NCI-H460 (cell line): ENCODE measurements at regions not wholly inside any gene's neighbourhood (a gene's known extent, or its start where the extent isn't known, plus 50 kb on each side); places are given as distances from the start of the nearest gene placed in this dataset.

Experiments
- DNase-seq: peaks from one replicate; pipeline ENCODE4 v3.0.0-alpha.2; 2016; ENCODE audit warnings: low read depth; ENCODE audit errors: extremely low read depth

DNA sequence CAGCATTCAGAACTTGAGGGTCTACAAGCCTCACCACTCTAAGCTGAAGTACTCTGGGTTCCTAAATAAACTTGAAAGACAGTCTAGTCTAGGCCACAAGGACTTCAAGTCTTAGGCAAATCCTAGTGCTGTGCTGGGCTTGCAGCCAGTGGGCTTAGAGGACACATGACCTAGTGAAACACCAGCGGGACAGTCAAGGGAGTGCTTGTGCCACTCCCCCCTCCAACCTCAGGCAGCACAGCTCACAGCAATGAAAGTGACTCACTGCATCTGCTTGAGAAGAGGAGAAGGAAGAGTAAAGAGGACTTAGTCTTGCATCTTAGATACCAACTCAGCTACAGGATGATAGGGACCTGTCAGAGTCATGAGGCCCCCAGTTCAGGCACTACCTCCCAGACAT, 438.1 kb downstream of the IPO8 start:
- DNase-seq = no peak

DNA sequence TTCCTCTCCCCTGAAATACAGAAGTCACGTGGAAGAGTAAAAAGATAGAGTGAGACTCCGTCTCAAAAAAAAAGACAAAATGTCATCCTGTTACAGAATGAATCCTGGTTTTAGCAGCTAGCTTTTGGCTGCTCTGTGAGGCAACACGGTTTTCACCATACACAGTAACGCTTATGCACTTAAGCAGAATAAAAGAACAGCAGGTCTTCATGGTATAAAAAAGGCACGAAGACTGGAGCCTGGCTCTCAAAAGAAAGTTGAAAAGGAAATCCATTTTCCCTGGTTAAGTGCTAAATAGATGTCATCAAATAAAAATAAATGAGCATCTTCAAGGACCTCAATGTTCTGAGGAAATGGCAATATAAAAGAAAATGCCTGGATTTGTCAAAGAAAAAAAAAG, 444.1 kb downstream of the IPO8 start:
- no peak for DNase-seq

DNA sequence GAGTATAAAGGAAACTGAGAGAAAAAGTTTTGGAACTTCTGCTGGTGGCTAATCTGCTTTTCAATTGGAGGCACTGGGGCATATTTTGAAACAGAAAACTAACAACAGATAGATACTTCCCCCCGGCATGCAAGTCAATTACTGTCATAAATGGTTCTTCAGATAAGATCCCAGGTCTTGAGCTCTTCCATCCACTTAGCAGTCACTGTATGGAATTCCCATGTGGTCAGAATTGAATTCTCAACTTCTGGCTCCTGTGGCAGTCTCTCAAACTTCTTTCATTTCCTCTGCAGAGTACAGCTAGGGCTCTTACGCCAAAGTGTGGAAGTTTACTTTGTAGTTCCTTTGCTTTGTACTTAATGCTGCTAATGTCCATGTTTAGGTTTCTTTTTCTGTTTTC, 452.2 kb downstream of the IPO8 start:
- DNase-seq = no peak

- no peak for DNase-seq
These were observed 435.3 kb upstream of the TMTC1 start for GRCh38 chr12:30219047-30219446.

DNA sequence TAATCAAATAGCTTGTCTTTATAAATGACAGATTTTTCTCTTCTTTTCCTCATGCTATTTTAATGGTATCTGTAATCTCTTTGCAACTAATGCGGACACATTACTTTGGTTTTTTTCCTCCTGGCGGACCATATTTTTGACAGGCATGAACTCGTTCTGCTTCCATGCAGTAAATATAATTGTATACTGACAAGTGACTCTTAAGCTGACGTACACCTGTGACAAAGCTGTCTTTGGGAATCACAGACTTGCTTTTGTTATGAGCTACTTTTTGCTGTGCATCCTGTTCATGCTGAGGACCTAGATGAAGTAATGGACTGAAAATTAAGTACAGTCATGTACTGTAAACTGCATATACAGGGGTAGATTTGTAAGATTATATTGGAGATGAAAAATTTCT, 434.3 kb upstream of the TMTC1 start:
- DNase-seq = no peak

DNA sequence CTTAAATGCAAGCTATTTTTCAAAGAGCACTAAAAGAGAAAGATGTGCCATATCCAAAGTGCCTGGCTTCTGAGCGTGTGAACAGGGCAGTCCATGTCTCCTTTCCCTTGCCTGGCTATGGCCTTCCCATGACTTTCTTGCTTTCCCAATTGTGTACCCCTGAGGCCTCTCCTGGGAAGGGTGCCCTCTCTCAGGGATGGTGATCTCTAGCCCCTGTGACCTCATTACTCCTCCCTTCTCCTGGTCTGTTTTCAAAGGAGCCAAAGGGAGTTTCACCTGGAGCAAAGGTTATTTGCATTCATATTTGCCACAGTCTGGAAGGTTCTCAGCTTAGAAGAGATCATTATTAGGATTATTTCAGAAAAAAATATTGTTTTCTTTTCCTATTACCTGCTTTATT, 429.4 kb upstream of the TMTC1 start:
- DNase-seq = no peak

- no peak for DNase-seq
These were observed 428.0 kb upstream of the TMTC1 start for GRCh38 chr12:30211743-30212142.

- DNase-seq = no peak
These were observed 420.2 kb upstream of the TMTC1 start for GRCh38 chr12:30203981-30204380.

DNA sequence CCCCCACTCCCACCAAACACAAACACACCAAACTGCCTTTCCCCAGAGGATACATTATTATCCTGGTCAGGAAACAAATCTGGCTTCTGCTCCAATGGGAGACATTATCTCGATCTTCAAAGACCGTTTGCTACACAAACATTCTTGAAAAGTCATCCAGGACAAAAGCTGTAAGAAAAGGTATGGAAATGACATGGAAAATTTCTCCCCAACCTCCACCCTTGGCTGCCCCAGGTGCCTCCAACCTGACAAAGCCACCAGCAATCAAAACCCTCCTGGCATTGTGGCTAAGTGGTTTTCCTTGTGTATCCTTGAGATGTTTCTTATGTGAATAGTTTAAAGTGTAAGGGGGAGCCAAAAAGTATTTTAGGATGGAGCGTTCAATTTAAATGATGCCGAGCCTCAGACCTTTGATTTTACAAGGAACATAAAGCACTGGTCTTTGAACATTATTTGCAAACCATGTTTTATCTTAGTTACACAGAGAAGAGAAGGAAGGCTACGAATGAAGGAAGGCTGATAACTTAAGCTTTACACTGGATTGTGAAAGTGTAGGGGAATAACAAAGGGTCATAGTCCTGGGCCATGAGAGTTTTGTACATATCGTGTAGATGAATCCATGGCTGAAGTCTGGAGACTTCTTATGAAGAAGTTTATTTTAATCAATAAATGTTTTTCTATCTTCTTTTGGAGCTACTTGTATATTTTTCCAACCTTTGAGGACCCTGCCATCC, 418.9 kb upstream of the TMTC1 start:
- no peak for DNase-seq

- DNase-seq = no peak
These were observed 417.8 kb upstream of the TMTC1 start for GRCh38 chr12:30201301-30202160.

- no peak for DNase-seq
These were observed 417.1 kb upstream of the TMTC1 start for GRCh38 chr12:30200864-30201263.

DNA sequence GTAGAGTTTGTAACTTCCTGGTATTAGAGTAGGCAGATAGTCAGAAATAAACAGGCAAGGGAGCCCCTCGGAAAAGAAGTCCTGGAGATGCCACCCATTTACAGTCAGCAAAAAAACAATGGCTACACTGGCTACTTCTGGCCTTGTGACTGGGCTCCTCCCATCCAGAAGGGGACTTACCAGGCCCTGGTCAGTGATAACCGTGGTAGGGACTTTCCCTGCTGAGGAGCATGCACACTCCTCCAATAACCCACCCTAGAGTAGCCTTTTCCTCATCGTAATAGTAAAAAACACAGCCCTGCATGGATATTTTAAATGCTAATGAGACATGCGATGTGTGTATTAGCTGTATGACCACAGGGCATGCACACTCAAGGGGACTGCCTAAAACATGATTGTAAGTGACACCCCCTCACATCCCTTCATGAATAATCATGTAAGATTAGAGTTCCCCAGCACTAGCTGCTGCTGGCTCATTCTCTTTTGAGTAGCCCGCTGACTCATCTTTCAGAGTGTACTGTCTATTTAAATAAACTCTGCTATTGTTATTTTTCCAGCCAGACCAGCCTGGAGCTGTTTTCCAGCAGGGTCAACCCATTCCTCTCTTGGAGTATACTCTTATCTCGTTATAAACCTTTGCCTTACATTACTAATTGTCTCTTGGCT, 413.8 kb upstream of the TMTC1 start:
- no peak for DNase-seq

- no peak for DNase-seq
These were observed 408.1 kb upstream of the TMTC1 start for GRCh38 chr12:30191696-30192455.

- DNase-seq = no peak
These were observed 405.0 kb upstream of the TMTC1 start for GRCh38 chr12:30188602-30189326.

GRCh38 chr12:30187426-30187825, 403.7 kb upstream of the TMTC1 start:
- no peak for DNase-seq

- DNase-seq = no peak
These were observed 397.6 kb upstream of the TMTC1 start for GRCh38 chr12:30181334-30181733.

DNA sequence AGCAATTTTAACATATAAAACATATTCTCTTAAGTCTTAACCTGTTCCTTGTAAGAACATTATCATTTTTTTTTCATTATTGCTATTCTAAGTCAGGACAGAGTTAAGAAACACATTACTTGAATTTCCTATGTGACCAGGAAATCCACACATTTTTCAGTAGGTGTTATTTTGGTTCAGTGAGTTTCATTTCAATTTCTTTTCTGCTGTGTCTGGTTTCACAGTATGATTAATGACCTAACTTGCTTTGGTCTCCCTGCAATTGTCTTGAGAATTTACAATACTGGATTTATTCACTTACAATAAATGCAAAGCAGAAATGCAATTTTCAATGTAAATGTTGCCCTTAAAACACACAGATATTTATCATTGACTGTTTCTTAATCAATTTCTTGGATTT, 396.9 kb upstream of the TMTC1 start:
- DNase-seq = no peak

DNA sequence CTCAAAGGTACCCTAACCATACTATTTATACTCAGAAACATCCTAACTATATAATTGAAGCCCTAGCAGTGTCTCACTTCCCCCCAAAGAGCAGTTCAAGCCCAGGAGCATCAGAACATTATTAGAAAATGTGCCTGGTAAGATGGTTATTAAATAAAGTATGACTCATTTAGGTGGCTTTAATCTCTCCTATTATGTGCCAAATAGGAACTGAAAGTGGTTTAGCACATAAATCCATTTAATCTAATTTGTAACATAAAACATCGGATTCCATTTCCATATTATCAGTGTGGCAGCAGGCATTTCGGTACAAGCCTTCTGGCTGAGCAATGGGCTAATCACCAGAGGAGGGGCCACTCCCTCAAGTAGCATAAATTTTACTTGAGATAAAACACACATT, 395.2 kb upstream of the TMTC1 start:
- no peak for DNase-seq

DNA sequence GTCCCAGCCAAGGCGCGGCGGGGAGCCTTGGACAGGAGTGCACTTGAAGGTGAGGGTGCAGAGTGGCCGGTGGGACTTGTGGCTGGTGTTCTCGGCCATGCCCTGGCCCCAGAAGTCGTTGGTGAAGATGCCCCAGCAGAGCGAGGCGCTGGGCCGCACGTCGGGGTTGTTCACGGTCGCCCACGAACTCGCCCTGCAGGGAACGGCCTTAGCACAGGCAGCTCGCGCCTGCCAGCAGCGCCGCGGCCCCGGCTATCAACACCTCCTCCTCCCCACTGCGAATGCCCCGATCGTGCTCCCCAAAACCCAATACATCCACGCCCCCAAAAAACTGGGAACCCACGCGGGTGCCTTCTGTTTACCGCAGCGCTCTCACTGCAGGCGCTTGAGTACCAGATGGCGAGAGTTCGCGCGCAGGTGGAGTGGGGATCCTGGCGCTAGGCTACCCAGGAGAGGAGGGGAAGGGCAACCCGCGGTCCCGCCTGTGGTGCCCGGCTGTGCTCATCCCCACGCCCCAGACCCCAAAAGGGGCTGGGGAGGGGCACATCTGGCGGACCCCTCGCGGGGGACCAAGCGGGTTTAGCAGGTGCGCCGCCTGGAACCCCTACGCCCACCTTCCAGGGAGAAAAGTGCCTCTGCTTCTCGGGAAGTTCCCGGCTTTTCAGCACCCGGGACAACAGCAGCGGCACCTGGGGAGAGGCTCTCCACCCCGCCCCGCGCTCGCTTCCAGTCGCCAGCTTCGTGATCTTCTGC, 386.3 kb upstream of the TMTC1 start:
- DNase-seq = no peak
